ENCODE measurements at regions not wholly inside any gene's neighbourhood (a gene's known extent, or its start where the extent isn't known, plus 50 kb on each side); places are given as distances from the start of the nearest gene placed in this dataset.
"Not testable (repeated sequence)": the region's sequence is repeated elsewhere in the genome, so short reads cannot be mapped to it uniquely, and the experiment has no call there.

DNA sequence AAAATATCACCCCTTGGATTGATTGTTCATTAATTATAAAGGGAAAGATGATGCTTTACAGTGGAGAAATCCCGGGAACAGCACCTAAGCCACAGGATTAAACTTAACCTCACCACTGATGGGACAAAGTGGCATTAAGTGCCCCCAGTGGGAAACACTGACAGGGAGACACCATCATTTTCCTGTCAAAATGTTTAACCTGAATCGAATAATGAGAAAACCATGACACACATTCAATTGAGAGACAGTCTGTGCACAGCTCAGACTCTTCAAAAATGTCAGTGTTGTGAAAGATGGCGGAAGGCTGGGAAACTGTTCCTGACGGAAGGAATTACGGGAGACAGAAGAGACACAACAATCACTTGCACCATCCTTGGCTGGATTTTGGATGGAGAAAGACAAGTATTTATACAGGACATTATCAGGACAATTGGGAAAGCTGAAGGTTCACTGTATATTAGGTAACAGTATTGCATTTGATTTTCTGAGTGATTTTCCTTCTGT lies 111.8 kb upstream of the ASB18 start:
- DNase-seq = no peak

DNA sequence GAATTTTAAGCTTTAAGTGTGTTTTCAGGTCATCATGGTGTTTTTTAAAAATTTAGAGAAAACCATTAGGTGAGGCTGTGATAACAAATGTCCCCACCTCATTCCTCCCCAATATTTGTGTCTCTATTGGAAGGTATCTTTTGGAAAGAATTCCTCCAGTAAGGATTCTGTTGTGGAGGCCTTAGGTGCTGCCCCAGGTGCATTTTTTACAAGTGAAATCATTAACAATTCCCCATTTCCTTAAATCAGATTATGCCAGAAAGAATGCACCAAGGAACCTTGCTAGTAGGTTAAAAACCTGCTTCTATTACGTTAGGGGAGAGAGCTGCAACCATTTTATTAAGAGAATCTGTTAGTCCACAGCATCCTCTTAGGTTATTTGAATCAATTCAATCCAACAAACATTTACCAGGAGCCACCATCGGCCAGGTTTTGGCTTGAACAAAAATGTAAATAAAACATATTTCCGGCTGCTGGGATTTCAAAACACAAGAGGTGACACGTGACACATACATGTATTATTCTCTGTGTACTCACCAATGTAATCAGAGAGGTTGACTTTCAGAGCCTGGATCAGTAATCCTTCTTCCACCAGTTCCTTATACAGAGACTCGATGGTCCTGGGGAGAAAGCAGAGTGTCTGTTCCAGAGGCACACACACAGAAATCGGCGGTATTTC lies 112.5 kb upstream of the ASB18 start:
- DNase-seq = no peak

DNA sequence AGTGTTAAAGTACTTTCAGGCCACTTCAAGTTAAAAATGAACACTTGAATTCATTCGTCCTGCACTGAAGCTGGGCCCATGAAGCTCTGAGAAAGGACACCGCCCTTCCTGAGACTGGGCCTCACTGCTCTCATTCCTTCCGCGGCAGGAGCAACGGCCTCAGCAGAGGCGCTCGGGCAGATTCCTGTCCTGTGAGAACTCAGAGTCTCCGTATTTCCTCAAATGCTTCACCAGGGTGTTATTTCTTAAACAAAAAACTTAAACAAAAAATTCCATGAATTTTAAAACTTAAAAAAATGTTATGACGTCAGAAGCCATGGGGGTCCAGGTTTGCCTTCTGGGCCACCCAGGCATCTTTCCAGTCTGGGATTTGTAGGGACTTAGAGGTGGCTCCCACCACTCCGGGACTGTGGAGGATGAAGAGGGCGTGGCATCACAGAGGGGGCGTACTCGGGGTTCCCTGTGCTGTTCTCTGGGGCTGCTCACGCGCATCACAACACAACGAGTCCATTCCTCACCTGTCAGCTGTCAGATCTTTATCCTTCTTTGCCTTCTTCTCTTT lies 115.9 kb upstream of the ASB18 start:
- DNase-seq = no peak

GRCh38 chr2:236381253-236381652 lies 117.0 kb upstream of the ASB18 start:
- not testable (repeated sequence) for DNase-seq

DNA sequence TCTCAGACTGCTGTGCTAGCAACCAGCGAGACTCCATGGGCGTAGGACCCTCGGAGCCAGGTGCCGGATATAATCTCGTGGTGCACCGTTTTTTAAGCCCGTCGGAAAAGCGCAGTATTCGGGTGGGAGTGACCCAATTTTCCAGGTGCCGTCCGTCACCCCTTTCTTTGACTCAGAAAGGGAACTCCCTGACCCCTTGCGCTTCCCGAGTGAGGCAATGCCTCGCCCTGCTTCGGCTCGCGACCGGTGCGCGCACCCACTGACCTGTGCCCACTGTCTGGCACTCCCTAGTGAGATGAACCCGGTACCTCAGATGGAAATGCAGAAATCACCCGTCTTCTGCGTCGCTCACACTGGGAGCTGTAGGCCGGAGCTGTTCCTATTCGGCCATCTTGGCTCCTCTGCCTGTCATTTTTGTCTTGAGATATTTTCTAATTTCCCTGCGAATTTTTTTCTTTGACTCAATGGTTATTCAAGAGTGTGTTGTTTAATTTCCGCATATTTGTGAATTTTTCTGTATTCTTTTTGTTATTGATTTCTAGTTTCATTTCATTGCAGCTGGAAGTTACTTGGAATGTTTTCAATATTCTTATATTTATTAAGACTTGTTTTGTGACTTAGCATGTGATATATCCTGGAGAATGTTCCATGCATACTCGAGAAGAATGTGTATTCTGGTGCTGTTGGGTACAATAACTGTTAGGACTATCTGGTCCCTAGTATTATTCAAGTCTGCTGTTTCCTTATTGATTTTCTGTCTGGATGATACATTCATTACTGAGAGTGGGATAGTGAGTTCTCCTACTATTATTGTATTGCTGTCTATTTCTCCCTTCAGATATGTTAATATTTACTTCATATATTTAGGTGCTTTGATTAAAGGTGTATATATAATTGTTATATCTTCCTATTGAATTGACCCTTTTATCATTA lies 125.3 kb upstream of the ASB18 start:
- not testable (repeated sequence) for DNase-seq

GRCh38 chr2:236393101-236393500 lies 128.9 kb upstream of the ASB18 start:
- DNase-seq = no peak

DNA sequence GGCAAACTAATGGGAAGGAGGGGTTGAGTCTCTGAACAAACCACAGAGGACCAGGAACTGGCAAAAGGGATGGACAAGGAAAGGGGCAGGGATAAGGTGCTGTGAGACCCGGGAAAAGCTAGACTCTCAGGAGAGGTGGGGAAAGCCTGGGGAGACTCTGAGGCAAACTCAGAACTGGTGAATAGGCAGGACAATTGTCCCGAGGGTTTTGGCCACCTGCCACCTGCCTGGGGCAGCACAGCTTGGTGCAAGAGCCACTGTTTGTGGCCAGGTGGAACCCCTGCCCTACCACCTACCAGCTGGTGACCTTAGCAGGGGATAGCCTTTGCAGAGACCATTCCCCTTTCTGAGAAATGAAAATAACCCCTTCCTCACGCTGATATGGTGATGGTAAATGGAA lies 129.4 kb upstream of the ASB18 start:
- DNase-seq = no peak

DNA sequence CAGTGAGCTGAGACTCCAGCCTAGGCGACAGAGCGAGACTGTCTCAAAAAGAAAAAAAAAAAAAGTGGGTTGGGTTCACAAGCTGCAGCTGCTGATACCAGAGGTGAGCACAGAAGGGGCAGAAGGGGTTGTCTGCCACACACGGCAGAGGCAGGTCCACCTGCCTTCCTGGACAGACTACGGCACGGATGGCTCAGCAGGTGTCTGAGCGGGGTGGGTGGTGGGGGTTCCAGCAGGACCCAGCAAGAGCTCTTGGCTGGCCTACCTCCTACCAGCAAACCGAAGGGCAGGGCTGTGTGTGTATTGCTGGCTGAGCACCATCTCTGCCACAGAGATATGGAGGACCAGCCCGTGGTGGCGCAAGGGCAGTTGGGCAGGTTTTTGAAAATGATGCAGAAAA lies 130.4 kb upstream of the ASB18 start:
- DNase-seq = no peak

DNA sequence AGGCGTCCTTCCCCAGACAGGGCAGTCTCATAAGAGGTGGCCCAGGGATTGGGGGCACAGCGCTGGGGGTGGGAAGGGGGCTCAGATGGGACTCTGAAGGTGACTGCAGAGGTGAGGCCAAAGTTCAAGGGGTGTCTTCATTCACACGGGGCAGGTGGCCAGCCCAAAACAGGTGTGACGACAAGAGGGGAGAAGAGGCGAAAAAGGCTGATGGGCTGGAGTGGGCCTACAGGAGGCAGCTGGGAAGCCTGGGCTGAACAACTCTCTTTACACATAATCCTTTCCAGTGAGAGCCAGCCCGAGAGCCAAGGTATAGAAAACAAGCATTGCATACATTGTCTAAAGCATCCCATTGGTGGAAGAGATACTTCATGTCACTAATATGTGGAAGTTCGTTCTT lies 130.9 kb upstream of the ASB18 start:
- DNase-seq = no peak

- no peak for DNase-seq
Observed at GRCh38 chr2:236396818-236397350, 132.7 kb upstream of the ASB18 start.

GRCh38 chr2:236397681-236398080 lies 133.5 kb upstream of the ASB18 start:
- peak in 1 of 2 experiments; percentile 51 for DNase-seq

DNA sequence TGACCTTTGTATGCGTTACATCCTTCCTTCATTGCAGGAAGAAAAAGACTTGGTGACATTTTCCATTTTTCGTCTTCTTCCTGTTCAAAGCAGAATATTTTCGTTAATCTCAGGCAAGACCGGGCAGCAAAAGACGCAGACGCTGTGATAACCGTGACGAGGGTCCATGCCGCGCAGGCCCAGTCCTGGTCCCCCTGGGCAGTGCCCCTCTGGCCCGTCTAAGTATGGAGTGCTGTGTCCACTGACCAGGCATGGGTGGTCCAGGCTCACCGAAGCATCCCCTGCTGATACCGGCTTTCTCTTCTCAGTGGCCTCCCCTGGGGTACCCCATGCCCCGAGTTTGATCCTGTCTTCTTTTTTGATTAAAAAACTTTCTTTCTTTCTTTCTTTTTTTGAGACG lies 135.2 kb upstream of the ASB18 start:
- DNase-seq = no peak

DNA sequence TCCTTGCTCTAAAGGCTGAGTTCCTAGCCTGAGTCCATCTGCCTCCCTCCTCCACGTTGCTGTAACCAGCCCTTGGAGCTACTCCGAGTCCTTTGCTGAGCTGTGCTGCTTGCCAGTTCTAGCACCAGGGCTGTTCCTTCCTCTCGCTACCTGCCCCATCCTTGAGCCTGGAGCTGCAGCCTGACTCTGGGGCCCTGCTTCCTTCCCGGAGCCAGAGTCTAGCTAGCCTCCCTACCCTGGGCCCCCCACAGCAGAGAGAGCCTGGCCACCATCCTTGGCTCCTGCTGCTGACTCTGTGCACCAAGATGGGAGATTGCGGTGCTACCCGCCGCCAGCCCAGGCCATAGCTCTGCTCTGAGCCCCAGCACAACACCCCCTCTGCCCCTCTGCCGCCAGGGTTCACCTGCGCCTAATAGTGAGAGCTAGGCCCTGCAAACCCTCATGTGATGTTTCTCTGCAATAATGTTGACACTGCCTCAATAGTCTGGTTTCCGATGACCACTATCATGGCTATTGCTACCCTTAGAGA lies 135.9 kb upstream of the ASB18 start:
- no peak for DNase-seq

GRCh38 chr2:236400594-236401360 lies 136.6 kb upstream of the ASB18 start:
- DNase-seq = no peak

DNA sequence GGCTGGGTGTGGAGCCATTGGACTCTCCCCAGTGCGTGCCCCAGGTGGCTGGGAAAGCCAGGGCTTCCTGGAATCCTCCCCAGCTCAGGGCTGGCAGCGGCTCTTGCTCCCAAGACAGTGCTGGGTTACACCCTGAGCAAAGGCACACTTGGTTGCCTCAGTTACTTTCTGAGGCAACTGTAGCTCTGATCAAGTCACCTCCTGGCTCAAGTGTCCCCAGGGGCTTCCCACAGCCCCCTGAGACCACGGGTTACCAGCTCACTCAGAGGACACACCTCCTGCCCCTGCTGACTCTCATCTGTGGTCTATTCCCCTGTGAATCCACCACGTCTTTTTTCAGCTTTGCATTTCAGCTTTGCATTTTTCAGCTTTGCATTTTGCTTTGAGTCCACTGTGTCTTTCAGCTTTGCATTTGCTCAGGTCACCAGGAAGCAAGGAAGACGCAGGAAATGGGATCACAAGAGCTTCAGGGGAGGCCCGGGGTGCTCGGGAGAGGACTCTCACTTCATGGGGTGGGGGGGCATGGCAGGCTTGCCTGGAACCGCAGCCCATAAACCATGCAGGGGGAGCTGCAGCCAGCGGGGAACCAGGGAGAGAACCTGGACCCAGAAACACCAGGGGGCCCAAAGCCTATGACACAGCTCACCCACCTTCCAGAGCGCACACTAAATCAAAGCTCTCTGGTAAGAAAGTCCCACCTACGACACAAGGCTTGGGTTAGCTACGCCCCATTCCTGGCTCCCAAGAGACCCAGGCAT lies 138.0 kb upstream of the ASB18 start:
- peak; percentile 97 to 98 for DNase-seq

- peak; percentile 67 to 93 for DNase-seq
Observed at GRCh38 chr2:236403125-236403524, 138.9 kb upstream of the ASB18 start.

DNA sequence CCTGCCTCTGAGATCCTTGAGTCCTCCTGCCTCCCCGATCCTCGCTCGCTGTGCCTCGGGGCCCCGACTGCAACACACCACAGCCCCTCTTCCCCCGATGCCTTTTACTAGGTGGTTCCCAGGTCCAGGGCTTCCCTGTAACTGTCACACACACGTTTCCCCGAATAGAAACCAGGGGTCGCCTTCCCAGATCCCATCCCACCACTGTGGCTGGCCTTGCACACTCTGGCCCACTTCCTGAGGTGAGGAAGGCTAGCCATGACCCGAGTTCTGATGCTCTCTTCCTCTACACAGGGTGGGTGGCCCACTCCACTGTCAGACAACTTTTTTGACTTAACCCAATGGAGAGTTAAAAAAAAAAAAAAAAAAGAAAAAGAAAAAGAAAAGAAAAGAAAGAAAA lies 139.6 kb upstream of the ASB18 start:
- DNase-seq = peak in 1 of 2 experiments; percentile 56

DNA sequence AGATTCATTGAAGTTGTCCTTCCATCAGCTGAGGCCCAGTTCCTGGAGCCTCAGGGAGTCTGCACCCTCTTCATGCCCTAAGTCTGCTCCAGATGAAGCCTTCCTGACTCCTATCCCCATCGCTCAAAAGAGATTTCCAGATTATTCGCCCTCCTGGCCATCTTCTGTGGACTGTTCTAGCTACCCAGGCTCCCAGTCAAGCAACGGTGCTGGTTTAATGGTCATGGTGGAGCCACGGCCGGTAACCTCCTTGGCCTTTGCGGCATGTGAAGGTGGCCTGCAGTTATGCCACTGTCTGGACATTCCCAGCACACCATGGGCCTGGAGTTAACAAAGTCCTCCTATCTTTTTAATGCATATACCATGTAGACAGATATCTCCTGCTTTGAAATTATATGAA lies 140.1 kb upstream of the ASB18 start:
- DNase-seq = no peak

DNA sequence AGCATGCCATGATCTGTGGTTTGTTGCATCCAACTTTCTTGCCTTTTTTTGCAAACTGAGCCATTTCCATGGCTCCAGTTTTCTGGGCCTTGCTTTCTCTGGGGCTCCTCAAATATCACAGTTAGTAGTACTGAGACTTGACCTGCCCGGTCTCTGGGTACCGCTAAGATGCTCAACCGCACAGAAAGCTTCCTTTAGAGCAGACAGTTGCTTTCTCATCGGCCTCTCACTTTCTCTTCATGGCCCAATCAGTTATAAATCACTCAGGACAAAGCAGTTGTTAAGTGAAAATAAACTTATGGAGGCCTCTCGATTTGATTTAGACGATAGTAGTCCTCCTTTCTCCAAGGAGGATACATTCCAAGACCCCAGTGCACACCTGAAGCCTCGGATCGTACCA lies 141.2 kb upstream of the ASB18 start:
- DNase-seq = no peak

DNA sequence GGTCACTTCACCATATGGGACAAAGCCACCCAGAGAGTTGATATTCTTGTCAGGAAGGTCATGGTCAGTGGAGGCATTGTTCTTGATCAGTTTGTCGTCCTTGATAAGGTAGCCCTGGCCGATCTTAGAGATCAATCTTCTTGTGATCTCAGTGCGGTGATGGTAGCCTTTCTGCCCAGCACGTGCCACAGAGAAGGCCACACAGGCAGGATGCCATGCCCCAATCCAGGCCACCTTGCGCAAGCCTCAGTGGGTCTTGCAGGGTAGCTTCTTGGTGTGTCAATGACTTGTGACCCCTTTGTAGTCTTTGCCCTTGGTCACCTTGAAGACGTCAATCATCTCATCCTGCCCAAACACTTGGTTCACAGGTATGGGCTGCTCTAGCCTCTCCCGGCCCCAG lies 143.9 kb upstream of the ASB18 start:
- DNase-seq = no peak

- DNase-seq = no peak
Observed at GRCh38 chr2:236408786-236409185, 144.6 kb upstream of the ASB18 start.
